ENCODE measurements at regions not wholly inside any gene's neighbourhood (a gene's known extent, or its start where the extent isn't known, plus 50 kb on each side); places are given as distances from the start of the nearest gene placed in this dataset.

- Histone ChIP-seq H3K27me3 (ENCODE audit: control insufficient read depth, insufficient read depth, low read length) (no peaks in the 10 kb centered on the region), H3K4me3 (ENCODE audit: low read depth, low read length) (no peak overlapping the region), H3K27ac (ENCODE audit: low read depth, low read length) (no peak overlapping the region), H3K9me3 (ENCODE audit: control insufficient read depth, insufficient read depth, low read length) (no peaks in the 10 kb centered on the region)
- ChIA-PET POLR2A (no interaction called here), CTCF (no interaction called here)
- TF ChIP-seq CTCF (IDR thresholded peaks at IDR 0.05; ENCODE audit: low read depth, low read length) = no peak
- no peak for DNase-seq (ENCODE audit: low read depth, low spot score)
Observed at GRCh38 chr21:29228306-29228705, 70.4 kb upstream of the BACH1 start.

- H3K27ac ChIP-seq (ENCODE audit: low read depth, low read length) = no peak overlapping the region
- POLR2A ChIA-PET = no interaction called here
- CTCF ChIA-PET = no interaction called here
- H3K27me3 ChIP-seq (ENCODE audit: control insufficient read depth, insufficient read depth, low read length) = no peaks in the 10 kb centered on the region
- H3K9me3 ChIP-seq (ENCODE audit: control insufficient read depth, insufficient read depth, low read length) = no peaks in the 10 kb centered on the region; the same call in 1 of the 2 replicates
- H3K4me3 ChIP-seq (ENCODE audit: low read depth, low read length) = no peak overlapping the region
- TF ChIP-seq CTCF (IDR thresholded peaks at IDR 0.05; ENCODE audit: low read depth, low read length) = no peak
- no peak for DNase-seq (ENCODE audit: low read depth, low spot score)
Observed at GRCh38 chr21:29230551-29231261, 68.0 kb upstream of the BACH1 start.

- Histone ChIP-seq H3K9me3 (ENCODE audit: control insufficient read depth, insufficient read depth, low read length) (no peaks in the 10 kb centered on the region; the same call in 1 of the 2 replicates), H3K27me3 (ENCODE audit: control insufficient read depth, insufficient read depth, low read length) (no peaks in the 10 kb centered on the region), H3K4me3 (ENCODE audit: low read depth, low read length) (no peak overlapping the region), H3K27ac (ENCODE audit: low read depth, low read length) (no peak overlapping the region)
- TF ChIP-seq CTCF (IDR thresholded peaks at IDR 0.05; ENCODE audit: low read depth, low read length) = no peak
- ChIA-PET POLR2A (no interaction called here), CTCF (no interaction called here)
- DNase-seq (ENCODE audit: low read depth, low spot score) = no peak
Observed at GRCh38 chr21:29231756-29232529, 66.8 kb upstream of the BACH1 start.

GRCh38 chr21:29232530-29233255, 66.0 kb upstream of the BACH1 start:
- CTCF ChIA-PET = no interaction called here
- Histone ChIP-seq H3K4me3 (ENCODE audit: low read depth, low read length) (no peak overlapping the region), H3K9me3 (ENCODE audit: control insufficient read depth, insufficient read depth, low read length) (no peaks in the 10 kb centered on the region; the same call in 1 of the 2 replicates), H3K27me3 (ENCODE audit: control insufficient read depth, insufficient read depth, low read length) (no peaks in the 10 kb centered on the region), H3K27ac (ENCODE audit: low read depth, low read length) (no peak overlapping the region)
- no peak for TF ChIP-seq CTCF (IDR thresholded peaks at IDR 0.05; ENCODE audit: low read depth, low read length)
- DNase-seq (ENCODE audit: low read depth, low spot score) = no peak
- POLR2A ChIA-PET = no interaction called here

- H3K9me3 ChIP-seq (ENCODE audit: control insufficient read depth, insufficient read depth, low read length) = no peaks in the 10 kb centered on the region; the same call in 1 of the 2 replicates
- no peak for TF ChIP-seq CTCF (IDR thresholded peaks at IDR 0.05; ENCODE audit: low read depth, low read length)
- no peak overlapping the region for H3K27ac ChIP-seq (ENCODE audit: low read depth, low read length)
- H3K4me3 ChIP-seq (ENCODE audit: low read depth, low read length) = no peak overlapping the region
- ChIA-PET POLR2A (no interaction called here), CTCF (no interaction called here)
- no peak for DNase-seq (ENCODE audit: low read depth, low spot score)
- no peaks in the 10 kb centered on the region for H3K27me3 ChIP-seq (ENCODE audit: control insufficient read depth, insufficient read depth, low read length)
Observed at GRCh38 chr21:29233256-29233546, 65.5 kb upstream of the BACH1 start.
